IPS-18a (cell line): ENCODE measurements at regions not wholly inside any gene's neighbourhood (a gene's known extent, or its start where the extent isn't known, plus 50 kb on each side); places are given as distances from the start of the nearest gene placed in this dataset.
"Not testable (repeated sequence)": the region's sequence is repeated elsewhere in the genome, so short reads cannot be mapped to it uniquely, and the experiment has no call there.

Source experiments
- H3K27ac ChIP-seq: one replicate; pipeline ENCODE4 v1.5.1; 2013; ENCODE audit warnings: low read length
- H3K27me3 ChIP-seq: one replicate; pipeline ENCODE4 v1.6.1; 2013; ENCODE audit warnings: mild to moderate bottlenecking, low read length; ENCODE audit not compliant: control insufficient read depth, insufficient read depth
- H3K36me3 ChIP-seq: one replicate; pipeline ENCODE4 v1.6.1; 2013; ENCODE audit warnings: low read depth, low read length; ENCODE audit not compliant: control insufficient read depth
- H3K4me1 ChIP-seq: one replicate; pipeline ENCODE4 v1.6.1; 2013; ENCODE audit warnings: low read depth, low read length; ENCODE audit not compliant: control insufficient read depth
- H3K4me3 ChIP-seq: one replicate; pipeline ENCODE4 v1.5.1; 2013; ENCODE audit warnings: low read length
- H3K9ac ChIP-seq: one replicate; pipeline ENCODE4 v1.6.1; 2013; ENCODE audit warnings: mild to moderate bottlenecking, low read length, moderate library complexity
- H3K9me3 ChIP-seq: one replicate; pipeline ENCODE4 v1.6.1; 2013; ENCODE audit warnings: low read depth, low read length; ENCODE audit not compliant: control insufficient read depth

- Histone ChIP-seq H3K9ac (no peak overlapping the region), H3K4me1 (peaks cover 23% of the 10 kb centered on the region), H3K27ac (no peak overlapping the region), H3K4me3 (no peak overlapping the region), H3K36me3 (no peaks in the 10 kb centered on the region), H3K9me3 (no peaks in the 10 kb centered on the region), H3K27me3 (no peaks in the 10 kb centered on the region)
These were observed 930.2 kb upstream of the ALCAM start for GRCh38 chr3:104436506-104436905.

GRCh38 chr3:104437131-104437750, 929.5 kb upstream of the ALCAM start:
- H3K4me1 ChIP-seq = peaks cover 23% of the 10 kb centered on the region
- no peak overlapping the region for H3K27ac ChIP-seq
- no peak overlapping the region for H3K9ac ChIP-seq
- no peaks in the 10 kb centered on the region for H3K9me3 ChIP-seq
- H3K27me3 ChIP-seq = no peaks in the 10 kb centered on the region
- H3K4me3 ChIP-seq = no peak overlapping the region
- H3K36me3 ChIP-seq = no peaks in the 10 kb centered on the region

GRCh38 chr3:104437891-104438290, 928.8 kb upstream of the ALCAM start:
- Histone ChIP-seq H3K9ac (no peak overlapping the region), H3K27me3 (no peaks in the 10 kb centered on the region), H3K27ac (no peak overlapping the region), H3K9me3 (no peaks in the 10 kb centered on the region), H3K36me3 (no peaks in the 10 kb centered on the region), H3K4me1 (peaks cover 23% of the 10 kb centered on the region), H3K4me3 (no peak overlapping the region)

GRCh38 chr3:104438706-104439105, 928.0 kb upstream of the ALCAM start:
- Histone ChIP-seq H3K36me3 (no peaks in the 10 kb centered on the region), H3K9ac (no peak overlapping the region), H3K4me3 (peak overlapping the region; percentile 1), H3K27ac (peak overlapping the region; percentile 34), H3K4me1 (peaks cover 23% of the 10 kb centered on the region), H3K27me3 (no peaks in the 10 kb centered on the region), H3K9me3 (no peaks in the 10 kb centered on the region)

- H3K36me3 ChIP-seq, H3K4me3 ChIP-seq, H3K4me1 ChIP-seq, H3K27me3 ChIP-seq, H3K9me3 ChIP-seq, H3K9ac ChIP-seq, H3K27ac ChIP-seq: not testable (repeated sequence)
These were observed 921.3 kb upstream of the ALCAM start for GRCh38 chr3:104445252-104445919.

GRCh38 chr3:104447681-104448080, 919.0 kb upstream of the ALCAM start:
- H3K36me3 ChIP-seq = no peaks in the 10 kb centered on the region
- no peak overlapping the region for H3K4me3 ChIP-seq
- H3K27ac ChIP-seq = no peak overlapping the region
- no peaks in the 10 kb centered on the region for H3K27me3 ChIP-seq
- no peaks in the 10 kb centered on the region for H3K9me3 ChIP-seq
- no peak overlapping the region for H3K9ac ChIP-seq
- H3K4me1 ChIP-seq = peaks cover 5% of the 10 kb centered on the region

- Histone ChIP-seq H3K27me3 (no peaks in the 10 kb centered on the region), H3K27ac (no peak overlapping the region), H3K9ac (no peak overlapping the region), H3K36me3 (no peaks in the 10 kb centered on the region), H3K4me1 (no peaks in the 10 kb centered on the region), H3K4me3 (no peak overlapping the region), H3K9me3 (no peaks in the 10 kb centered on the region)
These were observed 914.0 kb upstream of the ALCAM start for GRCh38 chr3:104452697-104453096.

GRCh38 chr3:104458657-104459056, 908.1 kb upstream of the ALCAM start:
- Histone ChIP-seq H3K9me3 (no peaks in the 10 kb centered on the region), H3K9ac (no peak overlapping the region), H3K4me1 (peaks cover 8% of the 10 kb centered on the region), H3K36me3 (no peaks in the 10 kb centered on the region), H3K27ac (no peak overlapping the region), H3K4me3 (no peak overlapping the region), H3K27me3 (no peaks in the 10 kb centered on the region)

- Histone ChIP-seq H3K9me3 (no peaks in the 10 kb centered on the region), H3K4me3 (no peak overlapping the region), H3K27me3 (no peaks in the 10 kb centered on the region), H3K36me3 (no peaks in the 10 kb centered on the region), H3K9ac (no peak overlapping the region), H3K27ac (no peak overlapping the region), H3K4me1 (peaks cover 8% of the 10 kb centered on the region)
These were observed 906.0 kb upstream of the ALCAM start for GRCh38 chr3:104460477-104461406.

- Histone ChIP-seq H3K27ac (no peak overlapping the region), H3K9me3 (no peaks in the 10 kb centered on the region), H3K4me3 (no peak overlapping the region), H3K4me1 (peaks cover 8% of the 10 kb centered on the region), H3K36me3 (no peaks in the 10 kb centered on the region), H3K27me3 (no peaks in the 10 kb centered on the region), H3K9ac (no peak overlapping the region)
These were observed 905.3 kb upstream of the ALCAM start for GRCh38 chr3:104461431-104461830.

GRCh38 chr3:104472221-104472620, 894.5 kb upstream of the ALCAM start:
- Histone ChIP-seq H3K4me1 (no peaks in the 10 kb centered on the region), H3K4me3 (no peak overlapping the region), H3K36me3 (no peaks in the 10 kb centered on the region), H3K9me3 (no peaks in the 10 kb centered on the region), H3K9ac (no peak overlapping the region), H3K27me3 (no peaks in the 10 kb centered on the region), H3K27ac (no peak overlapping the region)
